K562 (cell line): ENCODE measurements at regions not wholly inside any gene's neighbourhood (a gene's known extent, or its start where the extent isn't known, plus 50 kb on each side); places are given as distances from the start of the nearest gene placed in this dataset.

Source experiments
- ATAC-seq: fragments of 200-7000 bp; cut with Tn5 transposase; 3 replicates; pipeline ENCODE4 v1.9.1; 2020; ENCODE audit warnings: moderate library complexity
- BruUV-seq: library from RNA; stranded (reverse); fragments of 400-500 nt; replicated peaks from 2 replicates; lab custom pipeline; 2021; lab: Mats Ljungman, UMichigan
- CTCF ChIA-PET: fragments of 300-600 bp; formaldehyde crosslinking; extraction: SDS; loops from one replicate; lab custom pipeline; 2021; ENCODE audit warnings: low intra/inter-chr PET ratio; lab: Yijun Ruan, JAX
- POLR2A ChIA-PET: fragments of 300-600, 350-650 bp; sonication (Branson Sonifier 250); formaldehyde crosslinking; extraction: SDS; loops from one replicate; lab custom pipeline; 2021; ENCODE audit warnings: antibody characterized with exemption, inconsistent platforms; lab: Yijun Ruan, JAX
- DNase-seq, 4 experiments: peaks; one replicate each; pipeline versions ENCODE4 v3.0.0 to v3.0.0-alpha.2; 2011 to 2018; ENCODE audit warnings: low spot score in 3 of 4, mixed read lengths in 3 of 4; ENCODE audit errors: extremely low read depth in 1 of 4
- FAIRE-seq: peaks from 2 replicates; lab custom pipeline; 2011; peaks lifted over from hg19 to GRCh38; lab: Jason Lieb, UNC
- H2AFZ ChIP-seq: 2 replicates; pipeline ENCODE4 v1.6.0; 2011; ENCODE audit warnings: low read depth, low read length, control low read depth, inconsistent platforms
- H3K27ac ChIP-seq: fragments of 200-600 bp; 3 replicates; pipeline ENCODE4 v1.8.0; 2011; ENCODE audit warnings: low read depth, mild to moderate bottlenecking, control low read depth, inconsistent platforms, low read length, moderate library complexity, mixed read lengths; ENCODE audit errors: extremely low read depth
- H3K27me3 ChIP-seq, 2 experiments: fragments of 300-600 bp in 1 of 2; 2 replicates in 1 of 2; 3 replicates in 1 of 2; pipeline versions ENCODE4 v1.6.0 to v1.8.0; 2011; ENCODE audit warnings: inconsistent platforms in 2 of 2, low read length in 2 of 2, mild to moderate bottlenecking in 1 of 2, mixed read lengths in 1 of 2, moderate library complexity in 1 of 2; ENCODE audit not compliant: control insufficient read depth in 2 of 2, insufficient read depth in 2 of 2
- H3K36me3 ChIP-seq: fragments of 300-600 bp; 3 replicates; pipeline ENCODE4 v1.8.0; 2011; ENCODE audit warnings: mild to moderate bottlenecking, low read length, inconsistent platforms; ENCODE audit not compliant: control insufficient read depth, insufficient read depth
- H3K4me1 ChIP-seq, 2 experiments: fragments of 200-600 bp in 1 of 2; replicated peaks in 1 of 2; 2 replicates in 1 of 2; 3 replicates in 1 of 2; pipeline versions ENCODE4 v1.5.1 to v1.8.0; 2011; ENCODE audit warnings: inconsistent platforms in 2 of 2, low read length in 2 of 2, mild to moderate bottlenecking in 1 of 2, mixed read lengths in 1 of 2, moderate library complexity in 1 of 2; ENCODE audit not compliant: control insufficient read depth in 2 of 2, insufficient read depth in 2 of 2
- H3K4me2 ChIP-seq: 2 replicates; pipeline ENCODE4 v1.6.1; 2011; ENCODE audit warnings: low read length, control low read depth, inconsistent platforms, mixed read lengths; ENCODE audit not compliant: insufficient read depth
- H3K4me3 ChIP-seq: fragments of 200-600 bp; sonication (generic), shearing (Covaris generic); 2 replicates; pipeline ENCODE4 v1.5.1; 2016; ENCODE audit warnings: control low read depth, inconsistent platforms
- H3K79me2 ChIP-seq: fragments of 200-600 bp; 3 replicates; pipeline ENCODE4 v1.8.0; 2011; ENCODE audit warnings: low read length, inconsistent platforms; ENCODE audit not compliant: control insufficient read depth, insufficient read depth
- H3K9ac ChIP-seq, 2 experiments: 2 replicates each; pipeline versions ENCODE4 v1.6.0 to v1.6.1; 2011; ENCODE audit warnings: low read depth in 2 of 2, low read length in 2 of 2, control low read depth in 1 of 2, inconsistent platforms in 1 of 2, mild to moderate bottlenecking in 1 of 2, mixed read lengths in 1 of 2; ENCODE audit not compliant: insufficient read depth in 1 of 2
- H3K9me1 ChIP-seq: one replicate; pipeline ENCODE4 v1.6.0; 2011; ENCODE audit warnings: inconsistent platforms, mild to moderate bottlenecking, low read length, moderate library complexity; ENCODE audit not compliant: control insufficient read depth, insufficient read depth
- H3K9me3 ChIP-seq: replicated peaks from 2 replicates; pipeline ENCODE4 v1.5.1; 2011; ENCODE audit warnings: low read depth, low read length, inconsistent platforms; ENCODE audit not compliant: control insufficient read depth, insufficient read depth
- H4K20me1 ChIP-seq: replicated peaks from 2 replicates; pipeline ENCODE4 v1.6.1; 2011; ENCODE audit warnings: low read length, inconsistent platforms, mixed read lengths; ENCODE audit not compliant: control insufficient read depth, insufficient read depth
- ARNT ChIP-seq, 2 experiments: fragments of 450-650 bp; IDR thresholded peaks; 2 replicates each; pipeline ENCODE4 v1.6.1; 2016; ENCODE audit warnings: mild to moderate bottlenecking in 1 of 2
- BCOR ChIP-seq: fragments of 450-650 bp; IDR thresholded peaks from 2 replicates; pipeline ENCODE4 v1.6.1; 2016
- CBX1 ChIP-seq: sonication (generic); IDR thresholded peaks from 2 replicates; pipeline ENCODE4 v1.6.1; 2016; ENCODE audit warnings: antibody characterized with exemption, low read depth, mild to moderate bottlenecking
- ELF1 ChIP-seq: fragments of 200-800 bp; sonication (Bioruptor generic); IDR thresholded peaks from 2 replicates; pipeline ENCODE4 v1.6.1; 2016; ENCODE audit warnings: missing genetic modification characterization, missing compliant biosample characterization
- HDAC3 ChIP-seq: fragments of 450-650 bp; IDR thresholded peaks from 2 replicates; pipeline ENCODE4 v1.6.1; 2018; ENCODE audit warnings: borderline replicate concordance, mild to moderate bottlenecking, moderate library complexity; ENCODE audit not compliant: partially characterized antibody
- MEF2D ChIP-seq: conservative IDR thresholded peaks from 2 replicates; pipeline ENCODE4 v1.6.1; 2016; ENCODE audit warnings: low read depth, missing genetic modification characterization, missing compliant biosample characterization
- NR2F6 ChIP-seq: fragments of 450-650 bp; formaldehyde crosslinking; IDR thresholded peaks from 2 replicates; pipeline ENCODE4 v1.4.0; 2020; ENCODE audit warnings: mild to moderate bottlenecking
- RBM34 ChIP-seq: fragments of 200-400 bp; formaldehyde crosslinking; IDR thresholded peaks from 2 replicates; pipeline ENCODE4 v1.6.1; 2018; ENCODE audit warnings: low read length, borderline replicate concordance; ENCODE audit not compliant: insufficient read depth
- TCF7 ChIP-seq: sonication (generic); IDR thresholded peaks from 2 replicates; pipeline ENCODE4 v1.6.1; 2016; ENCODE audit warnings: antibody characterized with exemption, borderline replicate concordance
- TSC22D4 ChIP-seq: fragments of 450-650 bp; IDR thresholded peaks from 2 replicates; pipeline ENCODE4 v1.6.1; 2016; ENCODE audit warnings: missing genetic modification characterization, missing biosample characterization, control low read depth
- ZNF146 ChIP-seq: IDR thresholded peaks from one replicate; pipeline ENCODE4 v1.6.1; 2018; ENCODE audit warnings: missing compliant biosample characterization; ENCODE audit not compliant: unreplicated experiment
- ZNF699 ChIP-seq: fragments of 250-450 bp; sonication (Bioruptor Pico); IDR thresholded peaks from 2 replicates; pipeline ENCODE4 v1.8.0; 2021; ENCODE audit warnings: mild to moderate bottlenecking, moderate library complexity; ENCODE audit not compliant: insufficient replicate concordance
- WGBS: fragments of 100-300 bp; shearing (Covaris generic); methylation state at CpG from one replicate; pipeline ENCODE4 v1.1.6; 2016; ENCODE audit warnings: low coverage, mixed read lengths; ENCODE audit not compliant: insufficient coverage; ENCODE audit errors: missing lambda C conversion rate; 5-methylcytosine and 5-hydroxymethylcytosine counted together
- in situ Hi-C: fragments of 300-500 bp; cut with MboI; formaldehyde crosslinking; loops from 4 replicates; pipeline ENCODE4 v1.15.0; 2018; ENCODE audit warnings: inconsistent platforms, mixed read lengths
- intact Hi-C: fragments of 100-400 bp; cut with micrococcal nuclease; formaldehyde crosslinking; loops from 2 replicates; pipeline ENCODE4 v1.14.2; 2022
- TF ChIP-seq, protein P1 (sequence below), 3 experiments: IDR thresholded peaks in 2 of 3; conservative IDR thresholded peaks in 1 of 3; 2 replicates each; pipeline ENCODE4 v1.5.1; 2011 to 2012; ENCODE audit warnings: low read length in 3 of 3, mild to moderate bottlenecking in 3 of 3, control low read depth in 2 of 3, improper control_type of control experiment in 1 of 3, inconsistent platforms in 1 of 3, low read depth in 1 of 3, mixed read lengths in 1 of 3, moderate library complexity in 1 of 3; ENCODE audit not compliant: insufficient read depth in 2 of 3
- TF ChIP-seq, protein P2 (sequence below): fragments of 250-450 bp; sonication (Bioruptor Pico); IDR thresholded peaks from 2 replicates; pipeline ENCODE4 v1.4.0; 2020; ENCODE audit warnings: mild to moderate bottlenecking, moderate library complexity
- TF ChIP-seq, protein P3 (sequence below): fragments of 250-450 bp; sonication (Bioruptor Pico); IDR thresholded peaks from 2 replicates; pipeline ENCODE4 v1.5.0; 2020; ENCODE audit warnings: mild to moderate bottlenecking, borderline replicate concordance
- TF ChIP-seq, protein P4 (sequence below): fragments of 250-450 bp; sonication (Bioruptor Pico); IDR thresholded peaks from 2 replicates; pipeline ENCODE4 v1.5.0; 2021

DNA sequence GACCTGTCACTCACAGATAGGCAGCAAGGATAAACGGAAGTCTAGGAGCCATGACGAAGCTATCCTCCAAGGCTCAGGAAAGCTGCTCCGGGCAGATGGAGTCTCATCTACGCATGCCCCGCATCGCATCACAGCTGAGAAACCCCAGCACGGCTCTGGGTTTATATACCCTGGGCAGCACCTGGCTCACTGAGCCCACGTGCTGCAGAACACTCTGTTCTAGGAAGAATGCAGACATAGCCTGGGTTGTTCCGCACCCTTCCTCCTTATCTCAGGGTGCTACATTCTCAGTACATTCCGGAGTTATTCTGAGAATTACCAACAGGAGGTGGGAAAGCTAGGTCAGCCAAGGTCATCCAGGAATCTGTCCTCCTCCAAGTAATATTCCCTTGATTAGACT, 260.4 kb downstream of the CBLN4 start:
- Histone ChIP-seq H3K36me3 (no peaks in the 10 kb centered on the region), H3K9me3 (no peaks in the 10 kb centered on the region), H3K9me1 (no peaks in the 10 kb centered on the region), H3K9ac (no peak overlapping the region), H3K27me3 (no peaks in the 10 kb centered on the region), H4K20me1 (no peaks in the 10 kb centered on the region), H3K4me1 (no peaks in the 10 kb centered on the region), H3K4me3 (no peak overlapping the region), H3K4me2 (no peak overlapping the region), H3K79me2 (no peaks in the 10 kb centered on the region), H2AFZ (no peak overlapping the region), H3K27ac (no peak overlapping the region)
- ATAC-seq (no peak), FAIRE-seq (no peak), DNase-seq (no peak)
- CTCF ChIA-PET = no interaction called here
- intact Hi-C loops (no loop called here), in situ Hi-C loops (no loop called here)
- POLR2A ChIA-PET = no interaction called here
- no TSS peak for BruUV-seq
- WGBS = 2% methylated on average over 10 of the region's 10 CpGs
- TF ChIP-seq, protein P1, sequence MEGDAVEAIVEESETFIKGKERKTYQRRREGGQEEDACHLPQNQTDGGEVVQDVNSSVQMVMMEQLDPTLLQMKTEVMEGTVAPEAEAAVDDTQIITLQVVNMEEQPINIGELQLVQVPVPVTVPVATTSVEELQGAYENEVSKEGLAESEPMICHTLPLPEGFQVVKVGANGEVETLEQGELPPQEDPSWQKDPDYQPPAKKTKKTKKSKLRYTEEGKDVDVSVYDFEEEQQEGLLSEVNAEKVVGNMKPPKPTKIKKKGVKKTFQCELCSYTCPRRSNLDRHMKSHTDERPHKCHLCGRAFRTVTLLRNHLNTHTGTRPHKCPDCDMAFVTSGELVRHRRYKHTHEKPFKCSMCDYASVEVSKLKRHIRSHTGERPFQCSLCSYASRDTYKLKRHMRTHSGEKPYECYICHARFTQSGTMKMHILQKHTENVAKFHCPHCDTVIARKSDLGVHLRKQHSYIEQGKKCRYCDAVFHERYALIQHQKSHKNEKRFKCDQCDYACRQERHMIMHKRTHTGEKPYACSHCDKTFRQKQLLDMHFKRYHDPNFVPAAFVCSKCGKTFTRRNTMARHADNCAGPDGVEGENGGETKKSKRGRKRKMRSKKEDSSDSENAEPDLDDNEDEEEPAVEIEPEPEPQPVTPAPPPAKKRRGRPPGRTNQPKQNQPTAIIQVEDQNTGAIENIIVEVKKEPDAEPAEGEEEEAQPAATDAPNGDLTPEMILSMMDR (IDR thresholded peaks at IDR 0.05 in 2 of 3, conservative IDR thresholded peaks at IDR 0.05 in 1 of 3; ENCODE audit: insufficient read depth in 2 of 3, low read depth in 1 of 3, low read length in 3 of 3) = no peak
- TF ChIP-seq ZNF146 (CRISPR knock-in tag) (no peak), BCOR (no peak), TCF7 (no peak), ZNF699 (CRISPR knock-in tag) (no peak), MEF2D (tag) (no peak), ELF1 (tag) (no peak), HDAC3 (no peak), ARNT (IDR thresholded peaks at IDR 0.05) (no peak), TSC22D4 (tag) (no peak), NR2F6 (CRISPR knock-in tag) (no peak), RBM34 (no peak), CBX1 (no peak)
- TF ChIP-seq, protein P2, sequence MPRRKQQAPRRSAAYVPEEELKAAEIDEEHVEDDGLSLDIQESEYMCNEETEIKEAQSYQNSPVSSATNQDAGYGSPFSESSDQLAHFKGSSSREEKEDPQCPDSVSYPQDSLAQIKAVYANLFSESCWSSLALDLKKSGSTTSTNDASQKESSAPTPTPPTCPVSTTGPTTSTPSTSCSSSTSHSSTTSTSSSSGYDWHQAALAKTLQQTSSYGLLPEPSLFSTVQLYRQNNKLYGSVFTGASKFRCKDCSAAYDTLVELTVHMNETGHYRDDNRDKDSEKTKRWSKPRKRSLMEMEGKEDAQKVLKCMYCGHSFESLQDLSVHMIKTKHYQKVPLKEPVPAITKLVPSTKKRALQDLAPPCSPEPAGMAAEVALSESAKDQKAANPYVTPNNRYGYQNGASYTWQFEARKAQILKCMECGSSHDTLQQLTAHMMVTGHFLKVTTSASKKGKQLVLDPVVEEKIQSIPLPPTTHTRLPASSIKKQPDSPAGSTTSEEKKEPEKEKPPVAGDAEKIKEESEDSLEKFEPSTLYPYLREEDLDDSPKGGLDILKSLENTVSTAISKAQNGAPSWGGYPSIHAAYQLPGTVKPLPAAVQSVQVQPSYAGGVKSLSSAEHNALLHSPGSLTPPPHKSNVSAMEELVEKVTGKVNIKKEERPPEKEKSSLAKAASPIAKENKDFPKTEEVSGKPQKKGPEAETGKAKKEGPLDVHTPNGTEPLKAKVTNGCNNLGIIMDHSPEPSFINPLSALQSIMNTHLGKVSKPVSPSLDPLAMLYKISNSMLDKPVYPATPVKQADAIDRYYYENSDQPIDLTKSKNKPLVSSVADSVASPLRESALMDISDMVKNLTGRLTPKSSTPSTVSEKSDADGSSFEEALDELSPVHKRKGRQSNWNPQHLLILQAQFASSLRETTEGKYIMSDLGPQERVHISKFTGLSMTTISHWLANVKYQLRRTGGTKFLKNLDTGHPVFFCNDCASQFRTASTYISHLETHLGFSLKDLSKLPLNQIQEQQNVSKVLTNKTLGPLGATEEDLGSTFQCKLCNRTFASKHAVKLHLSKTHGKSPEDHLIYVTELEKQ (CRISPR knock-in tag) = no peak
- TF ChIP-seq, protein P3, sequence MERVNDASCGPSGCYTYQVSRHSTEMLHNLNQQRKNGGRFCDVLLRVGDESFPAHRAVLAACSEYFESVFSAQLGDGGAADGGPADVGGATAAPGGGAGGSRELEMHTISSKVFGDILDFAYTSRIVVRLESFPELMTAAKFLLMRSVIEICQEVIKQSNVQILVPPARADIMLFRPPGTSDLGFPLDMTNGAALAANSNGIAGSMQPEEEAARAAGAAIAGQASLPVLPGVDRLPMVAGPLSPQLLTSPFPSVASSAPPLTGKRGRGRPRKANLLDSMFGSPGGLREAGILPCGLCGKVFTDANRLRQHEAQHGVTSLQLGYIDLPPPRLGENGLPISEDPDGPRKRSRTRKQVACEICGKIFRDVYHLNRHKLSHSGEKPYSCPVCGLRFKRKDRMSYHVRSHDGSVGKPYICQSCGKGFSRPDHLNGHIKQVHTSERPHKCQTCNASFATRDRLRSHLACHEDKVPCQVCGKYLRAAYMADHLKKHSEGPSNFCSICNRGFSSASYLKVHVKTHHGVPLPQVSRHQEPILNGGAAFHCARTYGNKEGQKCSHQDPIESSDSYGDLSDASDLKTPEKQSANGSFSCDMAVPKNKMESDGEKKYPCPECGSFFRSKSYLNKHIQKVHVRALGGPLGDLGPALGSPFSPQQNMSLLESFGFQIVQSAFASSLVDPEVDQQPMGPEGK (CRISPR knock-in tag) = no peak
- TF ChIP-seq, protein P4, sequence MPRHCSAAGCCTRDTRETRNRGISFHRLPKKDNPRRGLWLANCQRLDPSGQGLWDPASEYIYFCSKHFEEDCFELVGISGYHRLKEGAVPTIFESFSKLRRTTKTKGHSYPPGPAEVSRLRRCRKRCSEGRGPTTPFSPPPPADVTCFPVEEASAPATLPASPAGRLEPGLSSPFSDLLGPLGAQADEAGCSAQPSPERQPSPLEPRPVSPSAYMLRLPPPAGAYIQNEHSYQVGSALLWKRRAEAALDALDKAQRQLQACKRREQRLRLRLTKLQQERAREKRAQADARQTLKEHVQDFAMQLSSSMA = no peak
